ENCODE measurements at regions not wholly inside any gene's neighbourhood (a gene's known extent, or its start where the extent isn't known, plus 50 kb on each side); places are given as distances from the start of the nearest gene placed in this dataset.

DNA sequence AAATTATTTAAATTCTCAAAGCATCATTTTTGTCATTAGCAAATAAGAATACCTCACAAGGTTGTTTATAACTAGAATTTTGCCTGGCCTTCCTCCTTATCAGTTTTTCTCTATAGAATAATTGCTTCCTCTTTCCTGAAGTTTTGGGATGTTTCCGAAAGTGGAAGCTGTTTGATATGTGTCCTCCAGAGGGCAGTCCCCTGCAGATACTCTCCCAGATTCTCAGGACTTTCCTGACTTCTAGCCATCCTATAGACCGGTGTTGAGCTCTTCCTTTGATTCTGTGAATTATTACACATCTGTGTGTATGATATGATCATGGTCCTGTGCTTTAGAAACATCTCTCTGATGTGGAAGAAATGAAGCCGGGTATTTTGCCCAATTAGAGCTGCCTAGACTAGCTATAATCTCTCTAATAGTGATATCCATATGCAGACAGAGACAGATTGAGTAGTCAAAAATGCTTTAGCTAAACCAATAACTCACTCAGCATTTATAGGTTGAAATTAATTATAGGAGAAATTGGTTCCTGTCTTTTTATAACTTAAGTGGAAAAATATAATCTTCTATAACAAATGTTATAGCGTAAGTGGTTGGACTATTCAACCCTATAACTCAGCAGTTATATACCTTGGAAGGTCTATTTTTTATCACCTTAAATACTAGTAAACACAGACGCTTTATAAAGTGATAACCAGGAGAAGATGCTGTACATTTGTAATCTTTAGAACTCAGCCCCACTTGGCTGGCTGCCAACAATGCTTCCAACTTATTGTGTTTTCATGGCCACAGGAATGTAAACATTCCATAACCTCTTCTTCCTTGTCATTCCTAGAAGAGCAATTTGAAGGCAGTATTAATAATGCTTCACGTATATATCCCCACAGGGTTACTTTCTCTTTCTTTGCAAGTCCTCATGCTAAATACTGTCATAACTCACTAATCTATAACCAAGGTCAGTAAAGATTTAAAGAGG, 201.0 kb upstream of the RXFP2 start:
- H3K4me3 ChIP-seq: no peak overlapping the region
- H2AFZ ChIP-seq (replicated peaks): no peak overlapping the region
- no peak overlapping the region for H3K27ac ChIP-seq
- H3K4me3 Mint-ChIP-seq: no peak overlapping the region
- H3K4me1 Mint-ChIP-seq: no peaks in the 10 kb centered on the region
- no peak overlapping the region for H3K9ac ChIP-seq
- no peaks in the 10 kb centered on the region for H4K20me1 ChIP-seq (ENCODE audit: low read depth)
- H3K79me2 ChIP-seq (ENCODE audit: low read depth): no peaks in the 10 kb centered on the region
- H3K9me3 ChIP-seq (ENCODE audit: low read depth): no peaks in the 10 kb centered on the region
- no peak overlapping the region for H3K4me2 ChIP-seq
- H3F3A ChIP-seq (ENCODE audit: low read depth): no peaks in the 10 kb centered on the region
- H3K27me3 Mint-ChIP-seq (ENCODE audit: insufficient read depth, low read depth): no peaks in the 10 kb centered on the region
- no peaks in the 10 kb centered on the region for H3K4me1 ChIP-seq
- TF ChIP-seq, protein P1, sequence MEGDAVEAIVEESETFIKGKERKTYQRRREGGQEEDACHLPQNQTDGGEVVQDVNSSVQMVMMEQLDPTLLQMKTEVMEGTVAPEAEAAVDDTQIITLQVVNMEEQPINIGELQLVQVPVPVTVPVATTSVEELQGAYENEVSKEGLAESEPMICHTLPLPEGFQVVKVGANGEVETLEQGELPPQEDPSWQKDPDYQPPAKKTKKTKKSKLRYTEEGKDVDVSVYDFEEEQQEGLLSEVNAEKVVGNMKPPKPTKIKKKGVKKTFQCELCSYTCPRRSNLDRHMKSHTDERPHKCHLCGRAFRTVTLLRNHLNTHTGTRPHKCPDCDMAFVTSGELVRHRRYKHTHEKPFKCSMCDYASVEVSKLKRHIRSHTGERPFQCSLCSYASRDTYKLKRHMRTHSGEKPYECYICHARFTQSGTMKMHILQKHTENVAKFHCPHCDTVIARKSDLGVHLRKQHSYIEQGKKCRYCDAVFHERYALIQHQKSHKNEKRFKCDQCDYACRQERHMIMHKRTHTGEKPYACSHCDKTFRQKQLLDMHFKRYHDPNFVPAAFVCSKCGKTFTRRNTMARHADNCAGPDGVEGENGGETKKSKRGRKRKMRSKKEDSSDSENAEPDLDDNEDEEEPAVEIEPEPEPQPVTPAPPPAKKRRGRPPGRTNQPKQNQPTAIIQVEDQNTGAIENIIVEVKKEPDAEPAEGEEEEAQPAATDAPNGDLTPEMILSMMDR (IDR thresholded peaks at IDR 0.05): peak; percentile 73
- no peak for TF ChIP-seq EZH2phosphoT487 (IDR thresholded peaks at IDR 0.05)
- H3K27me3 ChIP-seq: no peaks in the 10 kb centered on the region
- no peaks in the 10 kb centered on the region for H3K36me3 ChIP-seq
- H3K27ac Mint-ChIP-seq: no peak overlapping the region
- peak; percentile 59 for DNase-seq (ENCODE audit: low spot score)
- H3K36me3 Mint-ChIP-seq: no peaks in the 10 kb centered on the region
- H3K9me3 Mint-ChIP-seq: no peaks in the 10 kb centered on the region

DNA sequence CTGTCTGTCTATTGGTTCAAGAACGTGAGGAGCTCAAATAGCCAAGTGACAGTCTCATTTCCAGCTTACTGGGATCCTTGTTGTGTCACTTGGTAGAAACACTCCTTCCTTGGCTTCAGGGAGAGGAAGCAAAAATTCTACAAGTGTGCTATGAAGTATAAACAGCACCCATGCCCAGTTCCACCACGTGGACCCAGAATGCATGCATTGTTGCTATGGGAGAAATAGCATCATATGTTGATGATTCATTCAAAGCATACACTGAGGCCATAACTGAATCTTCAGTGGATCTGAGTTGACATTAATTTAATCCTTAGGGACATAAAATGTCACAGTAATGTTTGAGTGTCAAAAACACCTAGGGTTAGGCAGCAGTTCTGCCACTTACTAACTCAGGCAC, 199.0 kb upstream of the RXFP2 start:
- Mint-ChIP-seq H3K27me3 (ENCODE audit: insufficient read depth, low read depth) (no peaks in the 10 kb centered on the region), H3K27ac (no peak overlapping the region), H3K4me1 (no peaks in the 10 kb centered on the region), H3K36me3 (no peaks in the 10 kb centered on the region), H3K4me3 (no peak overlapping the region), H3K9me3 (no peaks in the 10 kb centered on the region)
- H3K79me2 ChIP-seq (ENCODE audit: low read depth): no peaks in the 10 kb centered on the region
- TF ChIP-seq EZH2phosphoT487 (IDR thresholded peaks at IDR 0.05) (no peak), EZH2 (IDR thresholded peaks at IDR 0.05) (no peak)
- TF ChIP-seq, protein P1 (IDR thresholded peaks at IDR 0.05): no peak
- no peak overlapping the region for H2AFZ ChIP-seq (replicated peaks)
- no peaks in the 10 kb centered on the region for H3K36me3 ChIP-seq
- no peaks in the 10 kb centered on the region for H3K4me1 ChIP-seq
- no peak overlapping the region for H3K4me3 ChIP-seq
- H3K4me2 ChIP-seq: no peak overlapping the region
- no peaks in the 10 kb centered on the region for H4K20me1 ChIP-seq (ENCODE audit: low read depth)
- no peak overlapping the region for H3K27ac ChIP-seq
- H3K9ac ChIP-seq: no peak overlapping the region
- H3F3A ChIP-seq (ENCODE audit: low read depth): no peaks in the 10 kb centered on the region
- H3K27me3 ChIP-seq: no peaks in the 10 kb centered on the region
- no peaks in the 10 kb centered on the region for H3K9me3 ChIP-seq (ENCODE audit: low read depth)
- no peak for DNase-seq (ENCODE audit: low spot score)

DNA sequence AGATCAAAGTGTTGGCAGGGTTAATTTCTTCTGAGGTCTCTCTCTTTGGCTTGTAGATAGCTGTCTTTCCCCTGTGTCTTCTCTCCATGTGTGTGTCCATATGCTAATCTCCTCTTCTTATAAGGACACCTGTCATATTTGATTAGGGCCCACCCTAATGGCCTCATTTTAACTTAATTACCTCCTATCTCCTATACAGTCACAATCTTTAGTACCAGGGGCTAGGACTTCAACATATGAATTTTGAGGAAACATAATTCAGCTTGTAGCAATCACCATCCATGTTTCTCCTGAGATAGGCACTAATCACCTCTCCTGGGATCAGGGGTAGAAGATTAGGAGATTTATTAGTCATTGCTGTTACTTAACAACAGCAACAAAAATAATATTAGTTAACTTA, 196.1 kb upstream of the RXFP2 start:
- no peak for DNase-seq (ENCODE audit: low spot score)
- no peaks in the 10 kb centered on the region for H3K79me2 ChIP-seq (ENCODE audit: low read depth)
- no peak overlapping the region for H3K27ac ChIP-seq
- Mint-ChIP-seq H3K27me3 (ENCODE audit: insufficient read depth, low read depth) (no peaks in the 10 kb centered on the region), H3K27ac (no peak overlapping the region), H3K4me1 (no peaks in the 10 kb centered on the region), H3K4me3 (no peak overlapping the region), H3K36me3 (no peaks in the 10 kb centered on the region), H3K9me3 (no peaks in the 10 kb centered on the region)
- no peaks in the 10 kb centered on the region for H3F3A ChIP-seq (ENCODE audit: low read depth)
- no peak for TF ChIP-seq EZH2phosphoT487 (IDR thresholded peaks at IDR 0.05)
- TF ChIP-seq, protein P1 (IDR thresholded peaks at IDR 0.05): no peak
- TF ChIP-seq EZH2 (IDR thresholded peaks at IDR 0.05): no peak
- no peak overlapping the region for H3K4me2 ChIP-seq
- H2AFZ ChIP-seq (replicated peaks): no peak overlapping the region
- no peak overlapping the region for H3K4me3 ChIP-seq
- H3K36me3 ChIP-seq: no peaks in the 10 kb centered on the region
- no peaks in the 10 kb centered on the region for H3K4me1 ChIP-seq
- H3K9ac ChIP-seq: no peak overlapping the region
- H3K27me3 ChIP-seq: no peaks in the 10 kb centered on the region
- H4K20me1 ChIP-seq (ENCODE audit: low read depth): no peaks in the 10 kb centered on the region
- no peaks in the 10 kb centered on the region for H3K9me3 ChIP-seq (ENCODE audit: low read depth)

Data from neural progenitor cell (in vitro differentiated cells).